Immature natural killer cell (primary cell): ENCODE measurements at regions not wholly inside any gene's neighbourhood (a gene's known extent, or its start where the extent isn't known, plus 50 kb on each side); places are given as distances from the start of the nearest gene placed in this dataset.
"Not testable (repeated sequence)": the region's sequence is repeated elsewhere in the genome, so short reads cannot be mapped to it uniquely, and the experiment has no call there.

Source experiments
- DNase-seq, 3 donors: peaks; one replicate each; pipeline ENCODE4 v3.0.0; 2022; ENCODE audit warnings: mixed read lengths in 1 of 3
- H3K27ac Mint-ChIP-seq, 6 donors: one replicate each; pipeline ENCODE4 v1.8.0; 2020; ENCODE audit warnings: mixed read lengths in 6 of 6, mild to moderate bottlenecking in 5 of 6, inconsistent platforms in 4 of 6, moderate library complexity in 3 of 6
- H3K27me3 Mint-ChIP-seq, 3 donors: one replicate each; pipeline ENCODE4 v1.8.0; 2020 to 2021; ENCODE audit warnings: low read depth in 3 of 3, mild to moderate bottlenecking in 3 of 3, mixed read lengths in 3 of 3, moderate library complexity in 3 of 3, inconsistent platforms in 1 of 3
- H3K36me3 Mint-ChIP-seq, 3 donors: one replicate each; pipeline ENCODE4 v1.8.0; 2020; ENCODE audit warnings: mixed read lengths in 3 of 3, inconsistent platforms in 2 of 3, mild to moderate bottlenecking in 2 of 3
- H3K4me1 Mint-ChIP-seq, 2 donors: one replicate each; pipeline ENCODE4 v1.8.0; 2020; ENCODE audit warnings: inconsistent platforms in 2 of 2, mild to moderate bottlenecking in 2 of 2, mixed read lengths in 2 of 2, moderate library complexity in 1 of 2
- H3K4me3 Mint-ChIP-seq, 5 donors: one replicate each; pipeline ENCODE4 v1.8.0; 2020; ENCODE audit warnings: mild to moderate bottlenecking in 5 of 5, mixed read lengths in 5 of 5, inconsistent platforms in 3 of 5, moderate library complexity in 3 of 5
- H3K9me3 Mint-ChIP-seq, 6 donors: one replicate each; pipeline ENCODE4 v1.8.0; 2020; ENCODE audit warnings: mild to moderate bottlenecking in 6 of 6, mixed read lengths in 6 of 6, inconsistent platforms in 4 of 6, moderate library complexity in 3 of 6

DNA sequence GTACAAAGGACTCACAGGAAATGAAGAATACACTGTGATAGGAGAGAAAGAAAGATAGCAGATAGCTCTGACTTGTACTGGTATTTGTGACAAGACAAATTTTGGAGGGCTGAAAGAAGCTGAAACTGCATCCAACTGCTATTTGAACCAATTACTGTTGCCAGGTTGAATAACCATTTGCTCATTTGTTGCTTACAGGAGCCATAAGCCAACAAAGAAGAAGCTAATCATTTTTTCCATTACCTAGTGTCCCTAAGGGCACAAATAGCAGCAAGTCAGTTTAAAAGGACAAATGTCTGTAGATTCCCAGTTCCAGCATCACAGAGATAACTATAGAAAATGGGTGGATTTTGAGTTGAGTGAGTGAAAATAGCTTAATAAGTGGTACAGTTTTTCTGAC is 376.9 kb upstream of the ARPP21 start:
- Mint-ChIP-seq H3K36me3 (no peaks in the 10 kb centered on the region), H3K9me3 (peaks cover 3 to 30% (median 16%) of the 10 kb centered on the region in 6 donors), H3K27ac (no peak overlapping the region), H3K4me3 (no peak overlapping the region), H3K4me1 (no peaks in the 10 kb centered on the region), H3K27me3 (no peaks in the 10 kb centered on the region)
- no peak for DNase-seq

DNA sequence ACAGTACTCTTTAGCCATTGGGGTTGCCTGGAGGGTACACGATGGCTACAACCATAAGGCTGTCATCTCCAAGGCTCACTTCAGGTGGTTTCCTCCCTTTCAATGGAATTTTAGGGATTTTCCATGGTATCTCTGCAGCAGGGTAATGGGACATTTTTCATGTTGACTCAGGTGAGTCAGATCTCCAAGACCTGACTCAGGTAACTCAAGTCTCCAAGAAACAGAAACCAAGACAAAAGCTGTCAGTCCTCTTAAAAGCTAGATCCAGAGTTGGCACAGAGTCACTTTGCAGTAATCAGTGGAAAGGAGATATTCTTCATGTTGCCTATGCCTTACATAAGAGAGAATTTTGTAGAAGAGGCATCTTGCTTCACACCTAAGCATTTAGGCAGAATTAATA is 375.8 kb upstream of the ARPP21 start:
- no peaks in the 10 kb centered on the region for H3K27me3 Mint-ChIP-seq
- H3K9me3 Mint-ChIP-seq, result peaks cover 3 to 25% (median 10%) of the 10 kb centered on the region in 6 donors

DNA sequence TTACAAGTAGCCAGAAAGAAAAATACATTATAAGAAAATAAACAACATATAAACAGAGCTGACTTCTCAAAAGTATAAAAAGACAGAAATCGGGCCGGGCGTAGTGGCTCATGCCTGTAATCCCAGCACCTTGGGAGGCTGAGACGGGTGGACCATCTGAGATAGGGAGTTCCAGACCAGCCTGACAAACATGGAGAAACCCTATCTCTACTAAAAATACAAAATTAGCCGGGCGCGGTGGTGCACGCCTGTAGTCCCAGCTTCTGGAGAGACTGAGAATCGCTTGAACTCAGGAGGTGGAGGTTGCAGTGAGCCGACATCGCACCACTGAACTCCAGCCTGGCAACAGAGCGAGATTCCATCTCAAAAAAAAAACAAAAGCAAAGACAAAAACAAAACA is 373.3 kb upstream of the ARPP21 start:
- H3K9me3 Mint-ChIP-seq, result peaks cover 0 to 22% (median 10%) of the 10 kb centered on the region in 6 donors
- not testable (repeated sequence) for H3K4me1 Mint-ChIP-seq, H3K4me3 Mint-ChIP-seq, H3K36me3 Mint-ChIP-seq, H3K27ac Mint-ChIP-seq, H3K27me3 Mint-ChIP-seq, DNase-seq

More for the DNA sequence above, 375.8 kb upstream of the ARPP21 start:
- H3K27ac Mint-ChIP-seq, result no peak overlapping the region
- no peak for DNase-seq
- H3K4me3 Mint-ChIP-seq, result no peak overlapping the region
- H3K4me1 Mint-ChIP-seq, result no peaks in the 10 kb centered on the region
- no peaks in the 10 kb centered on the region for H3K36me3 Mint-ChIP-seq

DNA sequence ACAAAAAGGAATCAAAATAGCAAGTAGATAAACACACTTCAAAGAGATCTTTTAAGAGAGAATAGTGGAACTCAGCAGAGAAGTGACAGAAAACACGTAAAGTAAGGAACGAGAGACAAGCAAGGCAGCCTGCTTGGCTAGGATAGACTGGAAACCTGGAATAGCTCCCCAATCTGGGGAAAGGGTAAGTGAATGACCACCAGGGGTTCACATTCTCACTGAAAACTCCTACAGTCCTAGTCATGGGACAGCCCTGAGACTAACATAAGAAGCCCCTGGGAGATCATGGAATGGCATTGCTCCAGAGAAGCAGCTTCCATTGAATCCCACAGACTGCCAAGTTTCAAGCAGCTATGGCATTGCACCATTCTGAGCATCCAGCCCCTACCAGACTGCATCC is 363.6 kb upstream of the ARPP21 start:
- DNase-seq, result no peak
- H3K27ac Mint-ChIP-seq, result no peak overlapping the region

DNA sequence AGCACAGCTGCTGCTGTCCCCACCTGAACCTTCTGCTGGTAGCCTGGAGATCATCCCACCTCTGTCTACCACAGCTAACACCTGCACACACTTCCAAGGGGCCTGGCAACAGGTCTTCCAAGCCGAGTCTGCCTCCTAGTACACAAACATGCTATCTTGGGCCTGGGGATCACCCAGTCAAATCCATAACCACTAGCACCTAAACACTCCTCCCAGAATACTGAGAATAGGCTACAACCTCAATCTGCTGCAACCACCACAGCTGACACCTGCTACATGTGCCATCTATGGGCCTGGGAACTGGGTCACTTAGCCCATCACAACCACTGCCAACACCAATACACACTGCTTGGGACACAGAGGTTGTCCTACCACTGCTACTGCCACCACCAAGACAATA is 362.8 kb upstream of the ARPP21 start:
- H3K9me3 Mint-ChIP-seq, result peaks cover 30 to 65% (median 36%) of the 10 kb centered on the region in 6 donors
- H3K36me3 Mint-ChIP-seq, result no peaks in the 10 kb centered on the region
- peaks cover 0 to 2% (median 0%) of the 10 kb centered on the region in 3 donors for H3K27me3 Mint-ChIP-seq
- H3K4me1 Mint-ChIP-seq, result no peaks in the 10 kb centered on the region
- H3K4me3 Mint-ChIP-seq, result no peak overlapping the region
- no peak overlapping the region for H3K27ac Mint-ChIP-seq
- DNase-seq, result no peak

More for the DNA sequence above, 363.6 kb upstream of the ARPP21 start:
- Mint-ChIP-seq H3K36me3 (no peaks in the 10 kb centered on the region), H3K4me3 (no peak overlapping the region), H3K27me3 (peaks cover 0 to 2% (median 0%) of the 10 kb centered on the region in 3 donors), H3K4me1 (no peaks in the 10 kb centered on the region), H3K9me3 (peaks cover 25 to 63% (median 36%) of the 10 kb centered on the region in 6 donors)

DNA sequence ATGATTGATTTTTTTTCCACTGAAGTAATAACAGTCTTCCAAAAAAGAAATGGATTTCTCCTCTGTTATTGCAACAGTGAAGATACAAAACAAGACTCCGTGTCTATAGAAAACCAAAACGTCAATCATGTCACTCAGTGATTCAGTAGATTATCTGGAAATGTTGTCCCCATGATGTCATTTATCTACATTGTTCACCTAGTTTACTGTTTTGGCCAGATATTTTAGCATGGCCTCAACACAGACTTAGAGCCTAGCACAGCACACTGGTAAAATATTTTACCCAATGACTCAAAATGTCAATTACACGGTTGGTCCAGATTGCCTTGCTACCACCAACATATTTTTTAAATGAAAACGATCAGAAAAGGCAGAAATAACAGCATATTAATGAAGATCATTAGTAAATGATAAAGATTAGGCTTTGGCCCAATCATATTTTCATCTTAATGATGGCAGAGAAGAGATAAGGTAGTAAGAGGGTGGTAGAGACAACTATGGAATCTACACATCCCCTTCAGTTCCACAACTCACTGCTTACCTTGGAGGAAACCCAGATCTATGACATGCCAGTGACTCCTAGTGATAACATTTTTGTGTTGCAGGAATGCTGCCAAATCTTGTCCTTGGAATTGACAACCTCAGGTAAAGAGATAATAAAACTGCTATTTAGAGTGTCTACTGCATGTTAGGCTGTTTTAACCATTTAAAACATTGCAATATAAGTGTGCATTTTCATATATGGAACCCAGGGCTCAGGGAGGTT is 347.7 kb upstream of the ARPP21 start:
- H3K4me1 Mint-ChIP-seq, result no peaks in the 10 kb centered on the region
- peaks cover 0 to 2% (median 0%) of the 10 kb centered on the region in 3 donors for H3K27me3 Mint-ChIP-seq
- no peak overlapping the region for H3K4me3 Mint-ChIP-seq
- H3K27ac Mint-ChIP-seq, result no peak overlapping the region
- DNase-seq, result no peak
- peaks cover 2 to 28% (median 15%) of the 10 kb centered on the region in 6 donors for H3K9me3 Mint-ChIP-seq
- H3K36me3 Mint-ChIP-seq, result no peaks in the 10 kb centered on the region

DNA sequence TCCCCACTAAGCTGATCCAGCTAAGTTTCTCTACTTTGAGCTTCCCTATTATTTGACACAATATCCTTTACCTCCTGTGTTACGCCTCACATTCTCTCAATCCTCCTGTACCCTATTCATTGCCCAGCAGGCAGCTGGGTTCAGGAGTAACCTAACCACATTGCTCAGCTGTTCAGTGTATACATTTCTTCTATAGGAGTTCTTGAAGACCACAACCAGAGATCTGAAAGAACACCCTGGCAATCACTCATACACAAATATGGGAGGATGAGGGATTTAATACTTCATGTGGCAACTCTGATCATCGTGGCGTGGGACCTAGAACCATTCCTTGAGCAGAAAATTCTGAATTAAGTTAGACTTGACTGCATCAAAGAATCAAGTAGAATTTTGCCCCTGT is 346.8 kb upstream of the ARPP21 start:
- H3K4me1 Mint-ChIP-seq, result no peaks in the 10 kb centered on the region
- H3K27me3 Mint-ChIP-seq, result peaks cover 0 to 2% (median 0%) of the 10 kb centered on the region in 3 donors
- H3K9me3 Mint-ChIP-seq, result peaks cover 2 to 28% (median 16%) of the 10 kb centered on the region in 6 donors
- DNase-seq, result no peak
- H3K36me3 Mint-ChIP-seq, result no peaks in the 10 kb centered on the region
- H3K4me3 Mint-ChIP-seq, result no peak overlapping the region
- H3K27ac Mint-ChIP-seq, result no peak overlapping the region

DNA sequence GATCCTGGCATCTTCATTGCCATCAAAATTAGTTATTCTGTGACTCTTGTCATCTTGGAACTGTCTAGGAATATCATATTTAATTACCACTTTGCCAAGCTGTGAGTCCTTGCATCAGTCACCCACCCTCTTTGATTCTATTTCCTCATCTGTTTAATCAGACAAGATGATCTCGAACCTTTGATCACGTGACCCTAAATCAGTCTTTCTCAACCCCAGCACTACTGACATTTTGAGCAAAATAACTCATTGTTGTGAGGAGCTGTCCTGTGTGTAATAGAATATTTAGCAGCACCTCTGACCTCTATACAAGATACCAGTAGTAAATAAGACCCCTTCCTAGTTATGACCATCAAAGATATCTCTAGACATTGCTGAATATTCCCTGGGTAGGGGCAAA is 343.4 kb upstream of the ARPP21 start:
- H3K9me3 Mint-ChIP-seq, result peaks cover 2 to 14% (median 12%) of the 10 kb centered on the region in 6 donors
- no peak for DNase-seq
- no peaks in the 10 kb centered on the region for H3K4me1 Mint-ChIP-seq
- H3K27me3 Mint-ChIP-seq, result peaks cover 0 to 2% (median 0%) of the 10 kb centered on the region in 3 donors
- no peak overlapping the region for H3K4me3 Mint-ChIP-seq
- no peaks in the 10 kb centered on the region for H3K36me3 Mint-ChIP-seq
- H3K27ac Mint-ChIP-seq, result no peak overlapping the region

DNA sequence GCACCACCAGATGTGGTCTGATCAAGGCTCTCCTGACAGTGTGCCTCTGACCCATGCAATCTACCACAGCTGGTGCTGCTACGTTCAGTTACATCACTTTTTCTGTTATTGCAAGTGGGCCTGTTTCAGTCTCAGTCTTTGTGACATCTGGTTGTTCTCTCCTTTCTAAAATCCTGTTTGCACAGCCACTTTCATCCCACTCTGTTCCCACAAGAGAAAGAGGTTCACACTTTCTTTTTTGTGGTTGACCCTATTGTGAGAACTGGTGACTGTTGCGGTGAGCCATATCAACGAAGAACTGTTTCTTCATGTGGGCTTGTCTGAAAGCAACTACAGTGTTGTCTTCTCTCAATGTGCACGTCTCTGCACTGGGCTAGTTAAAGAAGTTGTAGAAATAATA is 342.8 kb upstream of the ARPP21 start:
- no peak for DNase-seq
- peaks cover 0 to 2% (median 0%) of the 10 kb centered on the region in 3 donors for H3K27me3 Mint-ChIP-seq
- H3K4me3 Mint-ChIP-seq, result no peak overlapping the region
- peaks cover 2 to 14% (median 12%) of the 10 kb centered on the region in 6 donors for H3K9me3 Mint-ChIP-seq
- no peak overlapping the region for H3K27ac Mint-ChIP-seq
- no peaks in the 10 kb centered on the region for H3K36me3 Mint-ChIP-seq
- H3K4me1 Mint-ChIP-seq, result no peaks in the 10 kb centered on the region

DNA sequence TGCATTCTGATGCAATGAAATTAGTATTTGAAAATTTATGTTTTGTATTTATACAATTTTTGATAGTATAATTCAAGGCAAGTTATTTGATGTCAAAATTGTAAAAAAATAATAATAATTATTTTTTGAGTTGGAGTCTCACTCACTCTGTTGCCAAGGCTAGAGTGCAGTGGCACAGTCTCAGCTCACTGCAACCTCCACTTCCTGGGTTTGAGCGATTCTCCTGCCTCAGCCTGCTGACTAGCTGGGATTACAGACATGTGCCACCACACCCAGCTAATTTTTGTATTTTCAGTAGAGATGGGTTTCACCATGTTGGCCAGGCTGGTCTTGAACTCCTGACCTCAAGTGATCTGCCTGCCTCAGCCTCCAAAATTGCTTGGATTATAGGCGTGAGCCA is 342.4 kb upstream of the ARPP21 start:
- H3K9me3 Mint-ChIP-seq, result peaks cover 6 to 18% (median 15%) of the 10 kb centered on the region in 6 donors
- not testable (repeated sequence) for H3K4me3 Mint-ChIP-seq, H3K4me1 Mint-ChIP-seq, H3K36me3 Mint-ChIP-seq, H3K27me3 Mint-ChIP-seq, H3K27ac Mint-ChIP-seq, DNase-seq

DNA sequence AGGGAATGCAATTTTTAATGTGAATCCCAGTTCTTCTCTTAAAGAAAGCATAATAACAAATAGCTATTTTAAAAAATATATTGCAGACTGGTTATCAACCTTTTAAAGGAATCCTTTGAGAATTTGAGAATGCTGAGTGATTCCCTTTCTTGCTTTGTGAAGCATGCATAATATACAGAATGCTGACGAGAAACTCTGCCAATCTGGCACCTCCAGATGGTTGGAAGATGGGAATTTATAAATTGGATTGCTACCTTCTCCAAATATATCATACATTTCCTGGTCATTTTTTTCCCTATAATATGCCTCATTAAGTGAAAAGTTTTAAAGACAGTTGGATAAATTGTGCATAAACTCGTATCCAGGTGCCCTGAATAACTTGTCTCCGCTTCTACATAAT is 333.9 kb upstream of the ARPP21 start:
- no peaks in the 10 kb centered on the region for H3K4me1 Mint-ChIP-seq
- peaks cover 0 to 3% (median 0%) of the 10 kb centered on the region in 3 donors for H3K36me3 Mint-ChIP-seq
- H3K4me3 Mint-ChIP-seq, result no peak overlapping the region
- peaks cover 0 to 2% (median 0%) of the 10 kb centered on the region in 3 donors for H3K27me3 Mint-ChIP-seq
- no peak for DNase-seq
- H3K27ac Mint-ChIP-seq, result no peak overlapping the region
- peaks cover 7 to 28% (median 11%) of the 10 kb centered on the region in 6 donors for H3K9me3 Mint-ChIP-seq

DNA sequence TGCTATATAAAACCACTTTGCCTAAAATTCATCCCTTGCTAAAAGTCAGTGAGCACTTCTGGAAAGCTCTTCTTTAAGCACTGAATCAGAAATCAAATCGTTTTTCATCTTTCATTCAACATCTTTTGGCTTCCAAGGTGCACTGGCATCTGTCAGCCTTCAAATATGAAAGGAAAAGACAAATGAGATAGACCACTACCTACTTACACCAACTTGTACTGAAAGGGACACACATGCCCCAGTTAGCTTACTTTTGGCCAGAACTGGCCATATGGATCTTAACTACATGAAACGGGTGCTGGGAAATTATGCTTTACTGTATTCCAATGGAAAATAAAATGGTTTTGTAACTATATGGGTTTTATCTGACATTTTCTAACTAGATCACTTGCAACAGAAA is 332.0 kb upstream of the ARPP21 start:
- DNase-seq, result no peak
- no peaks in the 10 kb centered on the region for H3K36me3 Mint-ChIP-seq
- no peak overlapping the region for H3K4me3 Mint-ChIP-seq
- H3K9me3 Mint-ChIP-seq, result peaks cover 2 to 21% (median 7%) of the 10 kb centered on the region in 6 donors
- peaks cover 0 to 2% (median 0%) of the 10 kb centered on the region in 3 donors for H3K27me3 Mint-ChIP-seq
- no peak overlapping the region for H3K27ac Mint-ChIP-seq
- no peaks in the 10 kb centered on the region for H3K4me1 Mint-ChIP-seq

DNA sequence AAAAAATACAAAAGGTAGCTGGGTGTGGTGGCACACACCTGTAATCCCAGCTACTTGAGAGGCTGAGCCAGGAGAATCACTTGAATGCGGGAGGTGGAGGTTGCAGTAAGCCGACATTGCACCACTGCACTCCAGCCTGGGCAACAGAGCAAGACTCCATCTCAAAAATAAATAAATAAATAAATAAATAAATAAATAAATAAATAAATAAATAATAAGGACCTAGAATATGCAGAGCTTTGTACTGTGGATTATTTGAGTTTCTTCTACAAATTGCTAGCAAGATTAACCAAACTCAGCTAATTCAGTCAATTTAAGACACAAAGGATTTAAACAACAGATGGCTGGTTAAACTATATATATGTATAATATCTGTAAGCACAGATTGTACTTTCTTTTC is 322.5 kb upstream of the ARPP21 start:
- H3K4me1 Mint-ChIP-seq, H3K4me3 Mint-ChIP-seq, H3K27ac Mint-ChIP-seq, DNase-seq, H3K36me3 Mint-ChIP-seq, H3K27me3 Mint-ChIP-seq: not testable (repeated sequence)
- peaks cover 0 to 30% (median 12%) of the 10 kb centered on the region in 6 donors for H3K9me3 Mint-ChIP-seq

DNA sequence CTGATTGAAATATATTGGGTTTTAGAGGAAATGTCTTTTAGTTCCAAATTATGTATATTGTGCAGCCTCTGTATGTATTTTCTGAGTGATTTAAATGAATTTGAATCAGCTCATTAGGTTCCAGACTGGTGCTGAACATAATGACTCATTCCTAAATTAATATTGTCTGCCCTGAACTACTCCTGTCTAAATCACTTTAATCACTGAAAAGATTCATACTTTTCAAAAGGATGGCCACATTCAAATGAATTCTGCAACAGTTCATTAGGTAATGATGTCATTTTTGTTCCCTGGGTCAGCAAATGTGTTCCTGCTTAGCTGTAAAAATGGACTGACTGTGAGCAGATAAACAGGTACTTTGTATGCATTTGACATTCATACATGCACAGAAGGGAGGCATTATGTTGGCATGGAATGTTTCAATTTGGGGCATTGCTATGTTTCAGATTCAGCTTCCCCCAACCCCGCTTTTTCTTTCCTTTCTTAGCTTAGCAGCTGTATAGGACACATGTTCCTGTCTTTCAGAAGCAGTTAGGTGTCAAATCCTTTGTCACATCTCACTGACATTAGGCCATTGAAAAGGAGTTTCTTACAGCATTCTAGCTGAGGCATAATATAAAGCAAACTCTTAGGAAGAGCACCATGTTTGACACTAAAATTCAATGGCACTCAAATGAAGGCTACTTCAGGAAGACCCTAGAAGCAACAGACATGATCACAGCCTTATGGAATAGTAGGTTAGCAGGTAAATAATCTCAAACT is 318.5 kb upstream of the ARPP21 start:
- peaks cover 4 to 31% (median 16%) of the 10 kb centered on the region in 6 donors for H3K9me3 Mint-ChIP-seq
- H3K27me3 Mint-ChIP-seq, result no peaks in the 10 kb centered on the region
- DNase-seq, result no peak
- H3K36me3 Mint-ChIP-seq, result no peaks in the 10 kb centered on the region
- no peak overlapping the region for H3K27ac Mint-ChIP-seq
- H3K4me1 Mint-ChIP-seq, result no peaks in the 10 kb centered on the region
- no peak overlapping the region for H3K4me3 Mint-ChIP-seq
